ENCODE measurements at regions not wholly inside any gene's neighbourhood (a gene's known extent, or its start where the extent isn't known, plus 50 kb on each side); places are given as distances from the start of the nearest gene placed in this dataset.

GRCh38 chr2:21687589-21687988, 563.8 kb downstream of the TDRD15 start:
- TF ChIP-seq CTCF (conservative IDR thresholded peaks at IDR 0.05 in 1 of 2, IDR thresholded peaks at IDR 0.05 in 1 of 2; ENCODE audit: low read depth in 1 of 2, low read length in 2 of 2) (no peak), EZH2 (IDR thresholded peaks at IDR 0.05; ENCODE audit: low read length, missing control alignments) (no peak)
